Right lobe of liver (tissue), 6 donors: ENCODE measurements at regions not wholly inside any gene's neighbourhood (a gene's known extent, or its start where the extent isn't known, plus 50 kb on each side); places are given as distances from the start of the nearest gene placed in this dataset.

Experiments used
- ATAC-seq, 4 donors: fragments of 200-7000 bp; cut with Tn5 transposase; one replicate each; pipeline ENCODE4 v1.9.1; 2020; ENCODE audit warnings: mild to moderate bottlenecking in 4 of 4, moderate library complexity in 4 of 4
- DNase-seq, 3 donors: peaks; one replicate each; pipeline ENCODE4 v3.0.0-alpha.2; 2020
- H3K27ac ChIP-seq, 3 donors: fragments of 200-600 bp; one replicate each; pipeline ENCODE4 v1.8.0; 2022
- H3K27me3 ChIP-seq, 2 donors: fragments of 200-600 bp; one replicate each; pipeline ENCODE4 v1.8.0; 2022
- H3K36me3 ChIP-seq, 4 donors: fragments of 200-600 bp; sonication (generic) in 1 of 4; one replicate each; pipeline versions ENCODE4 v1.5.1 to v1.8.0; 2017 to 2022; ENCODE audit warnings: control low read depth in 1 of 4
- H3K4me1 ChIP-seq, 4 donors: fragments of 200-600 bp; sonication (generic) in 1 of 4; one replicate each; pipeline versions ENCODE4 v1.5.1 to v1.8.0; 2017 to 2022; ENCODE audit warnings: control low read depth in 1 of 4
- H3K4me3 ChIP-seq, 3 donors: fragments of 200-600 bp; one replicate each; pipeline ENCODE4 v1.8.0; 2022
- H3K9me3 ChIP-seq, 4 donors: fragments of 200-600 bp; sonication (generic) in 1 of 4; one replicate each; pipeline versions ENCODE4 v1.5.1 to v1.8.0; 2017 to 2022; ENCODE audit warnings: control low read depth in 1 of 4
- POLR2A ChIP-seq: fragments of 450-650 bp; IDR thresholded peaks from one replicate; pipeline ENCODE4 v1.6.1; 2017; ENCODE audit warnings: antibody characterized with exemption, mild to moderate bottlenecking
- WGBS: methylation state at CpG from one replicate; pipeline ENCODE4 v1.1.6; 2018; ENCODE audit warnings: low coverage, low lambda C conversion rate; ENCODE audit not compliant: insufficient coverage; ENCODE audit errors: missing lambda C conversion rate; 5-methylcytosine and 5-hydroxymethylcytosine counted together
- intact Hi-C, 2 donors: fragments of 100-400 bp; cut with DNase I; formaldehyde crosslinking; loops; one replicate each; pipeline versions ENCODE4 v1.11.2 to v1.14.1; 2022
- TF ChIP-seq, protein P1 (sequence below), 4 donors: fragments of 200-600 bp in 3 of 4; fragments of 450-650 bp in 1 of 4; IDR thresholded peaks; one replicate each; pipeline versions ENCODE4 v1.5.1 to v1.8.0; 2016 to 2022; ENCODE audit warnings: antibody characterized with exemption in 4 of 4, mild to moderate bottlenecking in 2 of 4
- donor health status: DM: no; HTN: yes; CAD: no.
- donor health status: DM: no; HTN: no; CAD: no.
- donor health status: DM: no; HTN: no; CAD: no.
- donor health status: DM: no; HTN: yes; CAD: no.
- donor health status: DM: no; HTN: yes; CAD: no.

- intact Hi-C loops: no loop called here
These were observed 61.7 kb upstream of the RAB11FIP2 start for GRCh38 chr10:118108194-118109026.

DNA sequence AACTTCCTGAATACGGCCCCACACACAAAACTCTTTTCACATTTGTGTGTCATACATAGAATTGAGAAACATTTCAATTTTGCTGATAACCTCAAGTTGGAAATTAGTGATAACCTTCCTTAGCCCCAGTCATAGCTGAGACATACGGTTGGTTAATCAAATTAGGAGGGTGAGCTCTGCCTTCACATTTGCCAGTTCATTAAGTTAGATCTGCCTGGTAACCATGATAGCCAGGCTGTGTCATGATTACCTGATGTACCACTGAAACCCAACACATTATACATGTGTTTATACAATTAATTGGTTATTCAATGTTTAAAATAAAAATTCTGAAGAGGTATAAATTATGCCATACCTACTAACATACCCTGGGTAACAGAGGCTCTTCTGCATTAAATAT, 60.8 kb upstream of the RAB11FIP2 start:
- Histone ChIP-seq H3K27ac (no peak overlapping the region), H3K27me3 (no peaks in the 10 kb centered on the region), H3K4me1 (no peaks in the 10 kb centered on the region), H3K36me3 (no peaks in the 10 kb centered on the region), H3K4me3 (no peak overlapping the region), H3K9me3 (no peaks in the 10 kb centered on the region)
- TF ChIP-seq POLR2A: no peak
- TF ChIP-seq, protein P1, sequence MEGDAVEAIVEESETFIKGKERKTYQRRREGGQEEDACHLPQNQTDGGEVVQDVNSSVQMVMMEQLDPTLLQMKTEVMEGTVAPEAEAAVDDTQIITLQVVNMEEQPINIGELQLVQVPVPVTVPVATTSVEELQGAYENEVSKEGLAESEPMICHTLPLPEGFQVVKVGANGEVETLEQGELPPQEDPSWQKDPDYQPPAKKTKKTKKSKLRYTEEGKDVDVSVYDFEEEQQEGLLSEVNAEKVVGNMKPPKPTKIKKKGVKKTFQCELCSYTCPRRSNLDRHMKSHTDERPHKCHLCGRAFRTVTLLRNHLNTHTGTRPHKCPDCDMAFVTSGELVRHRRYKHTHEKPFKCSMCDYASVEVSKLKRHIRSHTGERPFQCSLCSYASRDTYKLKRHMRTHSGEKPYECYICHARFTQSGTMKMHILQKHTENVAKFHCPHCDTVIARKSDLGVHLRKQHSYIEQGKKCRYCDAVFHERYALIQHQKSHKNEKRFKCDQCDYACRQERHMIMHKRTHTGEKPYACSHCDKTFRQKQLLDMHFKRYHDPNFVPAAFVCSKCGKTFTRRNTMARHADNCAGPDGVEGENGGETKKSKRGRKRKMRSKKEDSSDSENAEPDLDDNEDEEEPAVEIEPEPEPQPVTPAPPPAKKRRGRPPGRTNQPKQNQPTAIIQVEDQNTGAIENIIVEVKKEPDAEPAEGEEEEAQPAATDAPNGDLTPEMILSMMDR (IDR thresholded peaks at IDR 0.05): no peak
- DNase-seq: no peak
- WGBS: 55% methylated on average over 2 of the region's 2 CpGs
- intact Hi-C loops: no loop called here
- no peak for ATAC-seq

More at GRCh38 chr10:118108194-118109026, 61.7 kb upstream of the RAB11FIP2 start:
- Histone ChIP-seq H3K27ac (no peak overlapping the region), H3K4me3 (no peak overlapping the region), H3K36me3 (no peaks in the 10 kb centered on the region), H3K27me3 (no peaks in the 10 kb centered on the region), H3K4me1 (no peaks in the 10 kb centered on the region), H3K9me3 (no peaks in the 10 kb centered on the region)
- ATAC-seq: no peak
- TF ChIP-seq POLR2A: no peak
- TF ChIP-seq, protein P1 (IDR thresholded peaks at IDR 0.05): no peak
- no peak for DNase-seq
- WGBS: 69% methylated on average over 20 of the region's 20 CpGs

DNA sequence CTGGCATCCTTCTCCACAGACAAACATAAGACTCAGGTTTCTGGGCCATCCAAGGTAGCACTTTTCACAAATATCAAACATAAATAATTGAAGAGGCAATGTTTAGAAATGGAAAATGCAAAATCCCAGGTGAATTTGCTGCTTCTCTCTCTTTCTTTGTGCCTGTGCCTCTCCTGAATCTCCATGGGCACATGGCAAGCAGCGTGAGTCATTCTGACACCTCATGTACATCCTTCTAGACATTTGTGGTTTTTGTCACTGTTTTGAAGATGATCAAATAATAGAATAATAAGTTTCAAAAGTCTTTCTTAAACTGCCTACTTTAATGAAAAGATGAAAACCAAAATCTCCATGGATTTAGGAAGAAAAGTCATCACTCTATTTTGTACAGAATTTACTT, 60.3 kb upstream of the RAB11FIP2 start:
- Histone ChIP-seq H3K4me1 (no peaks in the 10 kb centered on the region), H3K27ac (no peak overlapping the region), H3K9me3 (no peaks in the 10 kb centered on the region), H3K27me3 (no peaks in the 10 kb centered on the region), H3K4me3 (no peak overlapping the region), H3K36me3 (no peaks in the 10 kb centered on the region)
- intact Hi-C loops: no loop called here
- TF ChIP-seq POLR2A: no peak
- DNase-seq (no peak), ATAC-seq (no peak)
- WGBS: 89% methylated on average over 1 of the region's 1 CpG

- TF ChIP-seq, protein P1 (IDR thresholded peaks at IDR 0.05): peak; percentile 12 to 41 (median 26)
- no peak for TF ChIP-seq POLR2A
- no peaks in the 10 kb centered on the region for H3K27me3 ChIP-seq
- H3K27ac ChIP-seq: no peak overlapping the region
- no peaks in the 10 kb centered on the region for H3K4me1 ChIP-seq
- DNase-seq: no peak
- H3K4me3 ChIP-seq: no peak overlapping the region
- peak in 3 of 4 donors; percentile 38 to 51 (median 48) for ATAC-seq
- H3K36me3 ChIP-seq: no peaks in the 10 kb centered on the region
- intact Hi-C loops: no loop called here
- no peaks in the 10 kb centered on the region for H3K9me3 ChIP-seq
- WGBS: 34% methylated on average over 3 of the region's 3 CpGs
These were observed 59.7 kb upstream of the RAB11FIP2 start for GRCh38 chr10:118106426-118106825.

- ATAC-seq (no peak), DNase-seq (no peak)
- H3K27ac ChIP-seq: no peak overlapping the region
- H3K4me1 ChIP-seq: no peaks in the 10 kb centered on the region
- no peaks in the 10 kb centered on the region for H3K9me3 ChIP-seq
- intact Hi-C loops: no loop called here
- no peaks in the 10 kb centered on the region for H3K27me3 ChIP-seq
- no peak overlapping the region for H3K4me3 ChIP-seq
- TF ChIP-seq, protein P1 (IDR thresholded peaks at IDR 0.05): no peak
- no peak for TF ChIP-seq POLR2A
- H3K36me3 ChIP-seq: no peaks in the 10 kb centered on the region
- WGBS: 67% methylated on average over 1 of the region's 1 CpG
These were observed 55.4 kb upstream of the RAB11FIP2 start for GRCh38 chr10:118102121-118102520.
